ENCODE measurements at regions not wholly inside any gene's neighbourhood (a gene's known extent, or its start where the extent isn't known, plus 50 kb on each side); places are given as distances from the start of the nearest gene placed in this dataset.

- TF ChIP-seq CTCF (IDR thresholded peaks at IDR 0.05; ENCODE audit: low read depth, low read length) (no peak), EZH2phosphoT487 (IDR thresholded peaks at IDR 0.05; ENCODE audit: low read depth) (no peak)
These were observed 277.9 kb downstream of the TRIML1 start for GRCh38 chr4:188417181-188417580.
